Sigmoid colon (tissue), 6 donors: ENCODE measurements at regions not wholly inside any gene's neighbourhood (a gene's known extent, or its start where the extent isn't known, plus 50 kb on each side); places are given as distances from the start of the nearest gene placed in this dataset.
"Not testable (repeated sequence)": the region's sequence is repeated elsewhere in the genome, so short reads cannot be mapped to it uniquely, and the experiment has no call there.

Experiments used
- DNase-seq: peaks from one replicate; pipeline ENCODE4 v3.0.0-alpha.2; 2019
- H3K27ac ChIP-seq, 4 donors: fragments of 200-600 bp; sonication (generic); one replicate each; pipeline ENCODE4 v1.5.1; 2016 to 2019; ENCODE audit warnings: mild to moderate bottlenecking in 1 of 4
- H3K27me3 ChIP-seq, 3 donors: fragments of 200-600 bp; sonication (generic); one replicate each; pipeline ENCODE4 v1.5.1; 2019; ENCODE audit warnings: mild to moderate bottlenecking in 1 of 3
- H3K36me3 ChIP-seq, 4 donors: fragments of 200-600 bp; sonication (generic); one replicate each; pipeline ENCODE4 v1.5.1; 2016 to 2019
- H3K4me1 ChIP-seq, 4 donors: fragments of 200-600 bp; sonication (generic); one replicate each; pipeline ENCODE4 v1.5.1; 2017 to 2019
- H3K4me3 ChIP-seq, 4 donors: fragments of 200-600 bp; sonication (generic); one replicate each; pipeline ENCODE4 v1.5.1; 2017 to 2019; ENCODE audit warnings: mild to moderate bottlenecking in 2 of 4, moderate library complexity in 1 of 4
- H3K9me3 ChIP-seq, 4 donors: fragments of 200-600 bp in 3 of 4; sonication (generic) in 3 of 4; one replicate each; pipeline versions ENCODE4 v1.5.1 to v1.6.1; 2013 to 2019
- CTCF ChIP-seq, 4 experiments: fragments of 450-650 bp in 3 of 4; fragments of 200-600 bp in 1 of 4; IDR thresholded peaks; one replicate each; pipeline ENCODE4 v1.5.1; 2016 to 2019; ENCODE audit warnings: antibody characterized with exemption in 4 of 4, mild to moderate bottlenecking in 3 of 4, moderate library complexity in 2 of 4
- EP300 ChIP-seq, 4 donors: sonication (generic); formaldehyde crosslinking; IDR thresholded peaks; one replicate each; pipeline ENCODE4 v1.6.1; 2017; ENCODE audit warnings: antibody characterized with exemption in 4 of 4
- POLR2A ChIP-seq, 2 donors: fragments of 450-650 bp; IDR thresholded peaks; one replicate each; pipeline ENCODE4 v1.6.1; 2016; ENCODE audit warnings: antibody characterized with exemption in 2 of 2, mild to moderate bottlenecking in 2 of 2, moderate library complexity in 2 of 2
- POLR2AphosphoS5 ChIP-seq, 4 donors: sonication (generic); formaldehyde crosslinking; IDR thresholded peaks; one replicate each; pipeline ENCODE4 v1.6.1; 2017; ENCODE audit warnings: antibody characterized with exemption in 4 of 4
- WGBS, 2 donors: extraction: QIAGEN DNeasy Blood & Tissue Kit; methylation state at CpG; one replicate each; pipeline ENCODE4 v1.1.7; 2013; 5-methylcytosine and 5-hydroxymethylcytosine counted together
- intact Hi-C: fragments of 100-400 bp; cut with DNase I; formaldehyde crosslinking; loops from one replicate; pipeline ENCODE4 v1.15.1; 2023
- donor health status: healthy with polysubstance abuse.
- donor health status: healthy.

DNA sequence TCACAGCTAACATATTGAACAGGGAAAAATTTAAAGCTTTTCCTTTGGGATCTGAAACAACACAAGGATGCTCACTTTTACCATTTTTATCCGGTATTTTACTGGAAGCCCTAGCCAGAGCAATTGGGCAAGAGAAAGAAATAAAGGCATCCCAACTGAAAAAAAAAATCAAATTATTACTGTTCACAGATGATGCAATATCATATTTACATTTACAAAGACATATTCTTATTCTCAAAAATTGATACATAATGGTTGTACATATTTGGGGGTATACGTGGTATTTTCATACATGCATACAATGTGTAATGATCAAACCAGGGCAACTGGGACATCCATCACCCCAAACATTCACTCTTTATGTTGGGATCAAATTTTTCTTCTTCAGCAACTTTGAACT, 337.0 kb upstream of the SLC7A11 start:
- Histone ChIP-seq H3K4me3 (no peak overlapping the region), H3K9me3 (peaks cover 5 to 12% (median 8%) of the 10 kb centered on the region in 4 donors), H3K27me3 (no peaks in the 10 kb centered on the region), H3K36me3 (no peaks in the 10 kb centered on the region), H3K4me1 (no peaks in the 10 kb centered on the region), H3K27ac (no peak overlapping the region)
- intact Hi-C loops, result no loop called here
- TF ChIP-seq POLR2A (IDR thresholded peaks at IDR 0.05) (no peak), POLR2AphosphoS5 (IDR thresholded peaks at IDR 0.05) (no peak), CTCF (IDR thresholded peaks at IDR 0.05) (no peak), EP300 (IDR thresholded peaks at IDR 0.05) (no peak)
- no peak for DNase-seq
- 95 to 97% methylated on average over 2 of the region's 2 CpGs for WGBS, 2 donors

DNA sequence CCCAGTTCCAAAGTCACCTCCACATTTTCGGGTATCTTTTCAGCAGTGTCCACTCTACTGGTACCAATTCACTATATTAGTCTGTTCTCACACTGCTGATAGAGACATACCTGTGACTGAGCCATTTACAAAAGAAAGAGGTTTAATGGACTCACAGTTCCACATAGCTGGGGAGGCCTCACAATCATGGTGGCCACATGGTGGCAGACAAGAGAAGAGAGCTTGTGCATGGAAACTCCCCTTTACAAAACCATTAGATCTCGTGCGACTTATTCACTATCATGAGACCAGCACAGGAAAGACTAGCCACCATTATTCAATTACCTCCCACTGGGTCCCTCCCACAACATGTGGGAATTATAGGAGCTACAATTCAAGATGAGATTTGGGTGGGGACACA, 335.7 kb upstream of the SLC7A11 start:
- H3K4me3 ChIP-seq, intact Hi-C loops, DNase-seq, H3K27me3 ChIP-seq, H3K36me3 ChIP-seq, H3K4me1 ChIP-seq, H3K27ac ChIP-seq: not testable (repeated sequence)
- WGBS, 2 donors, result 82 to 87% methylated on average over 3 of the region's 3 CpGs
- peaks cover 5 to 12% (median 8%) of the 10 kb centered on the region in 4 donors for H3K9me3 ChIP-seq

- H3K4me3 ChIP-seq, result no peak overlapping the region
- H3K27ac ChIP-seq, result no peak overlapping the region
- H3K27me3 ChIP-seq, result no peaks in the 10 kb centered on the region
- peaks cover 0 to 6% (median 0%) of the 10 kb centered on the region in 4 donors for H3K4me1 ChIP-seq
- TF ChIP-seq POLR2A (IDR thresholded peaks at IDR 0.05), result no peak
- TF ChIP-seq EP300 (IDR thresholded peaks at IDR 0.05), result no peak
- no peak for TF ChIP-seq POLR2AphosphoS5 (IDR thresholded peaks at IDR 0.05)
- TF ChIP-seq CTCF (IDR thresholded peaks at IDR 0.05), result no peak
- no peaks in the 10 kb centered on the region for H3K36me3 ChIP-seq
- no peak for DNase-seq
- intact Hi-C loops, result no loop called here
- H3K9me3 ChIP-seq, result peaks cover 5 to 12% (median 8%) of the 10 kb centered on the region in 4 donors
These were observed 335.0 kb upstream of the SLC7A11 start for GRCh38 chr4:138577145-138577544.

GRCh38 chr4:138576684-138577083, 334.5 kb upstream of the SLC7A11 start:
- H3K9me3 ChIP-seq, result peaks cover 5 to 12% (median 8%) of the 10 kb centered on the region in 4 donors
- no peak overlapping the region for H3K4me3 ChIP-seq
- TF ChIP-seq POLR2AphosphoS5 (IDR thresholded peaks at IDR 0.05) (no peak), POLR2A (IDR thresholded peaks at IDR 0.05) (no peak), EP300 (IDR thresholded peaks at IDR 0.05) (no peak), CTCF (IDR thresholded peaks at IDR 0.05) (no peak)
- H3K36me3 ChIP-seq, result no peaks in the 10 kb centered on the region
- H3K27ac ChIP-seq, result no peak overlapping the region
- DNase-seq, result no peak
- peaks cover 0 to 6% (median 0%) of the 10 kb centered on the region in 4 donors for H3K4me1 ChIP-seq
- no peaks in the 10 kb centered on the region for H3K27me3 ChIP-seq
- intact Hi-C loops, result no loop called here
- 32 to 38% methylated on average over 3 of the region's 3 CpGs for WGBS, 2 donors

DNA sequence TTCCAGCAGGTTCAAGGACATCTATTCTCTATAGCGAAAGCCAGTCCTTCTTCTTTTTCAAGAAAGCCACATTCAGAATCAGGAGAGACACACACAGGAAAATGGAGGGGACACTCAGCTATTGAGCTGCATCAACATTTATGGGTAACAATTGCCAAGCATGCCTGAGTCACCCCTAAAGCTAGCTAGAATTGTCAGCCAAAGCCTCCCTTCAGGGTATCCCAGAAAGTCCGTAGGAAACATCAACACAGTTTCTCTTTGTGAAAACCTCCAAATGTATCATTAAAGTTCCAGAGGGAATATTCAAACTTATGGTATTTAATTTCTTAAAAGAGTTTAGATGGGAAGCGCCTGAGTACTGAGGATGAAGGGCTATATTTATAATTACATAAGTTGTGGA, 331.1 kb upstream of the SLC7A11 start:
- intact Hi-C loops, result no loop called here
- Histone ChIP-seq H3K4me3 (no peak overlapping the region), H3K27ac (no peak overlapping the region), H3K36me3 (no peaks in the 10 kb centered on the region), H3K4me1 (peaks cover 0 to 6% (median 0%) of the 10 kb centered on the region in 4 donors), H3K9me3 (peaks cover 5 to 12% (median 8%) of the 10 kb centered on the region in 4 donors), H3K27me3 (no peaks in the 10 kb centered on the region)
- TF ChIP-seq POLR2AphosphoS5 (IDR thresholded peaks at IDR 0.05) (no peak), CTCF (IDR thresholded peaks at IDR 0.05) (no peak), EP300 (IDR thresholded peaks at IDR 0.05) (no peak), POLR2A (IDR thresholded peaks at IDR 0.05) (no peak)
- 81 to 82% methylated on average over 3 of the region's 3 CpGs for WGBS, 2 donors
- no peak for DNase-seq
